GM12891 (cell line): ENCODE measurements at regions not wholly inside any gene's neighbourhood (a gene's known extent, or its start where the extent isn't known, plus 50 kb on each side); places are given as distances from the start of the nearest gene placed in this dataset.

Experiments
- DNase-seq: peaks from one replicate; pipeline ENCODE4 v3.0.0; 2011; ENCODE audit warnings: low spot score; ENCODE audit not compliant: insufficient read length
- FAIRE-seq: peaks from 2 replicates; lab custom pipeline; 2011; peaks lifted over from hg19 to GRCh38; lab: Jason Lieb, UNC
- PAX5 ChIP-seq: IDR thresholded peaks from 2 replicates; pipeline ENCODE4 v1.6.1; 2011; ENCODE audit warnings: low read length, moderate library complexity, mild to moderate bottlenecking; ENCODE audit not compliant: insufficient read depth, severe bottlenecking
- POLR2A ChIP-seq: IDR thresholded peaks from 2 replicates; pipeline ENCODE4 v1.6.1; 2011; ENCODE audit warnings: low read depth, low read length, control low read depth
- POLR2AphosphoS5 ChIP-seq: IDR thresholded peaks from 2 replicates; pipeline ENCODE4 v1.6.1; 2011; ENCODE audit warnings: low read depth, low read length, control low read depth
- POU2F2 ChIP-seq: IDR thresholded peaks from 2 replicates; pipeline ENCODE4 v1.6.1; 2011; ENCODE audit warnings: low read depth, mild to moderate bottlenecking, control low read depth, low read length, moderate library complexity
- SPI1 ChIP-seq: IDR thresholded peaks from 2 replicates; pipeline ENCODE4 v1.6.1; 2011; ENCODE audit warnings: low read depth, low read length, control low read depth
- TAF1 ChIP-seq: IDR thresholded peaks from 2 replicates; pipeline ENCODE4 v1.6.1; 2011; ENCODE audit warnings: low read depth, low read length, control low read depth

- no peak for TF ChIP-seq POU2F2
- no peak for TF ChIP-seq PAX5
- no peak for TF ChIP-seq POLR2A
- no peak for TF ChIP-seq TAF1
- no peak for TF ChIP-seq POLR2AphosphoS5
- TF ChIP-seq SPI1 = no peak
- DNase-seq = no peak
- FAIRE-seq = peak; percentile 20
These were observed 104.9 kb upstream of the C7orf33 start for GRCh38 chr7:148485618-148486017.

GRCh38 chr7:148486937-148487336 lies 103.6 kb upstream of the C7orf33 start:
- FAIRE-seq = no peak

GRCh38 chr7:148487912-148488311 lies 102.7 kb upstream of the C7orf33 start:
- DNase-seq (no peak), FAIRE-seq (no peak)
- TF ChIP-seq PAX5 (no peak), SPI1 (no peak), TAF1 (no peak), POU2F2 (no peak), POLR2A (no peak), POLR2AphosphoS5 (no peak)

More at GRCh38 chr7:148486937-148487336, 103.6 kb upstream of the C7orf33 start:
- no peak for TF ChIP-seq POLR2A
- no peak for DNase-seq

GRCh38 chr7:148489678-148490077 lies 100.9 kb upstream of the C7orf33 start:
- TF ChIP-seq POU2F2 (no peak), PAX5 (no peak), TAF1 (no peak), SPI1 (no peak), POLR2AphosphoS5 (no peak), POLR2A (no peak)
- DNase-seq = no peak
- no peak for FAIRE-seq

GRCh38 chr7:148492157-148492860 lies 98.3 kb upstream of the C7orf33 start:
- TF ChIP-seq SPI1 = no peak
- no peak for TF ChIP-seq POLR2AphosphoS5
- no peak for TF ChIP-seq PAX5
- TF ChIP-seq POLR2A = no peak
- no peak for TF ChIP-seq TAF1
- TF ChIP-seq POU2F2 = no peak
- DNase-seq (no peak), FAIRE-seq (no peak)

GRCh38 chr7:148495605-148496004 lies 95.0 kb upstream of the C7orf33 start:
- no peak for DNase-seq
- TF ChIP-seq POLR2A (no peak), TAF1 (no peak), SPI1 (no peak), PAX5 (no peak), POU2F2 (no peak), POLR2AphosphoS5 (no peak)
- FAIRE-seq = no peak

- no peak for FAIRE-seq
- TF ChIP-seq SPI1 (no peak), POU2F2 (no peak), PAX5 (no peak), POLR2AphosphoS5 (no peak), TAF1 (no peak), POLR2A (no peak)
- DNase-seq = no peak
These were observed 89.6 kb upstream of the C7orf33 start for GRCh38 chr7:148500978-148501377.

GRCh38 chr7:148503900-148504487 lies 86.6 kb upstream of the C7orf33 start:
- FAIRE-seq (peak; percentile 48), DNase-seq (no peak)
- TF ChIP-seq PAX5 = no peak
- no peak for TF ChIP-seq POU2F2
- TF ChIP-seq POLR2A = no peak
- no peak for TF ChIP-seq SPI1
- TF ChIP-seq TAF1 = no peak
- no peak for TF ChIP-seq POLR2AphosphoS5

GRCh38 chr7:148505645-148506375 lies 84.8 kb upstream of the C7orf33 start:
- DNase-seq = no peak
- FAIRE-seq = peak; percentile 79
- TF ChIP-seq POLR2A = no peak
- no peak for TF ChIP-seq POU2F2
- no peak for TF ChIP-seq SPI1
- no peak for TF ChIP-seq POLR2AphosphoS5
- no peak for TF ChIP-seq PAX5
- no peak for TF ChIP-seq TAF1
